ENCODE measurements at regions not wholly inside any gene's neighbourhood (a gene's known extent, or its start where the extent isn't known, plus 50 kb on each side); places are given as distances from the start of the nearest gene placed in this dataset.

DNA sequence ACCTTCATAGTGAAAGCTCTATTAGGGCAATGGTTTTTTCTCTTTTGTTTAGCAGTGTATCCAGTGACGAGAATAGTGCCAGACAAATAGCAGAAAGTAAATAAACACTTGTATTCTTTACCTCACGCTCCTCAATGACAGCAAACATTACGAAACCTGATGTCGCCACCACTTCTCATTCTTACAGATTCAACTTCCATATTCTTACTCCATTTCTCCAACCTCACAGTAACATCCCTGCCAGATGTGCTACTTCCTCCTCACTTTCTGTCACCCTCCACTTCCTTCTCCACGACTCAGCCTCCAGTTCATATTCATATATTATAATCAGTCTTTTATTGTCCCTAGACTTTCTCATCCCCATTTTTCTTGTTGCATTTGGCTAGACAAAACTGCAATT is 1956.2 kb upstream of the AGA start:
- DNase-seq (ENCODE audit: low read depth), result no peak

DNA sequence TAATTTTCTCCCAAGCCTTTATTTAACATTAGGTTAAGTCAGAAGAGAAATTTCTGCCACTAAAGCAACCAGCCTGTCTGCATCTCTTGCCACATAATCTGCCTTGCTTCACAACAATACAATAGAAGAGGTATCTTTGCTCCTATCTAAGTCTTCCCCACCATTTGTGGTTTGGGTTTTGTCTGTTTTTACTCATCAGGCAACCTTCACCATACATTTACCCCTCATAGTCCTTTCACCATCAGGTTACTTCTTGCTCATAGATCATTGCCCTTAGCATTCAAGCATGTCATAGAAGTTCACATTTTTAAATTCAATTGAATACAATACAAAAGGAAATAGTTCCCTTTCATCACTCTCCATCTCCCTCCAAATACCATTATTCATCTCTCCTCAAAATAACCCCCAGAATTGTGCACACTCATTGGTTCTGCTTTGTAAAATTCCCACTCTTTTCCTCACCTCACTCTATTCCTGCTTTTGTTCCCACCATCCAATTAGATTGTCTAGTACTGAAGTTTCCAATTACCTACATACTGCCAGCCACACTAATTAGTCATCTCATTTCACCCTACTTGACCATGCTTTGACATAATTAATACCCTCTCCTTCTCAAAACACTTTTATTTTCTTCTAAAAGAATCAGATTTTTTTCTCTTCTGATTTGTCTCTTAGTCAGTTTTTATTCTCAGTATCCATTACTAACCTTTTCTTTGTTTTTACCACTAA is 1957.0 kb upstream of the AGA start:
- no peak for DNase-seq (ENCODE audit: low read depth)

DNA sequence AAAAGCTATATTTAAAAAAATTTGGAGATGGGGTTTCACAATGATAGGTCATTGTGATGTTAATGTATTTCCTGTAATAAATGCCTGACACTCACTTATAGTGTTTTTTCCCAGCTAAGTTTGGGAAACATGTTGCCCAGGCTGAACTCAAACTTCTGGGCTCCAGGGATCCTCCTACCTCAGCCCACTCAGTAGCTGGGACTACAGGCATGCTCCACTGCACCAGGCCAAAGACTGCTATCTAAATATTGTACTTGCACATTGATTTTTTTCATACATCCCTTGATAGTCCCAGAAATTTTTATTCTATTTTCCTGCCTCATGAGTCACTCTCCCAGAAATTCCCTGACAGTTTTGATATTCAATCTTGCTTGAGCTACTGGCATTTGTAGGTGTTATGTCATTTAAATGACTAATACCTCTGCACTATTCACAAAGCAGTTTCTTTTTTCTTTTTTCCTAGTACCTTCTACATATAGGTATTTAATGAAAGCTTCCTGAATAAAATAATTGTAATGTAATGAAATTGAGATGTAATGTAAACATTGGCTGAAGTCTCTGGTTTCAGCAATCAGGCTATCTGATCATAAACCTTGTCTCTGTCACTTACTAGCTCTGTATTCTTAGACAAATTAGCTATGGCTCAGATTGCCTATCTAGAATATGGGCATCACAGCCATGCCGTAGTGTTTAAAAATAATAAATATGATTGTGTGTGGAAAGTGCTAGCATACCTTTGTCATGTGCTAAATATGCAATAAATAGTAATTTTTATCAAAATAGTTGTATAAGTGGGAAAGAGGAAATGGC is 1973.0 kb upstream of the AGA start:
- peak; percentile 78 for DNase-seq (ENCODE audit: low read depth)

GRCh38 chr4:179415847-179416223 is 1973.6 kb upstream of the AGA start:
- DNase-seq (ENCODE audit: low read depth), result peak; percentile 33

GRCh38 chr4:179417357-179417756 is 1975.1 kb upstream of the AGA start:
- DNase-seq (ENCODE audit: low read depth), result no peak

GRCh38 chr4:179437962-179438361 is 1995.7 kb upstream of the AGA start:
- DNase-seq (ENCODE audit: low read depth), result no peak

DNA sequence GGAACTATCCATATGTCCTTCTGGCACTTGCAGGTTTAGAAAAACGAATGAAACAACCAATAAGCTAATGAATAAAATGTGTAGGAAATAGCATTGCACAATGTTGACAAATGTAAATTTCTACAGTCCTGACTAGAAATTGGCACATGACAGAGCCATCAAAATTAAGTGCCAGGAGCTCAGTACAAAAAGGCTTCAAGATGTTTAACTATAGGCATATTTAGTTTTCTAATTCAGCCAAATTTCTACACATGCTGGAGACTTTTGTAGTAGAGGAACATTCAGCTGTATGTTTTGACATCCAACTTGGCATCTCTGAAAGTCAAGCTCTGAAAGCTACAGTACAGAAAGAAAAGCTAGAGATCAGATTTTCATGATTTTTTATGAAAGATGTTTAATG is 1999.4 kb upstream of the AGA start:
- no peak for DNase-seq (ENCODE audit: low read depth)

- no peak for DNase-seq (ENCODE audit: low read depth)
These were observed 2005.1 kb upstream of the AGA start for GRCh38 chr4:179447308-179447707.

DNA sequence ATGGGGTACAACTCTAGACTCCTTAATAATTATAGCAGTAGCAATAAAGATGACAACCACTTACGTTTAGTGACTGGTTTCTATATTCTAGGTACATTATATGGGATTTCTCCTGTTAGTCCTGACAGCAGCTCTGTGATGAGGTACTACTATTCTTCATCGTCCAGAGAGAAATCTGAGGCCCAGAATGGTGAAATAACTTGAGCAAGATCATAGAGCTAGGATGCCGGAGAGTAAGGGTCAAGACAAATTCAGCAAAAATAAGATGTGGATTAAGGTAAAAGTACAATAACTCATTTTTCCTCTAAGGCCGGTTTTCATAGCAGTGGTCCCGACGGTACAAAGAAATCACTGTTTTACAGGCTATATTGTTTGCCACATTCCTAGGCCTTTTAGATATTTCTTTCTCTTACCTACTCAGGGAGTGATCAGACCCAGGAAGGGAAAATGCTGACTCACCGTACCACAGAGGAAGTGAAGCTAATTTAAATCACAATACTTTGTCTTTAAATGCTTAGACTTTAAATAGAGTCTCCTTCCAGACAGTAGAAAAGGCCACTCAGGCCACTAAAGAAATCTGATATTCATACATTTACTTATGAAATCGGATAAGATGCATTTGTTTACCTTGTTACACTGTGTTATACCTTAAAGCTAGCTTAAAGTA is 2023.0 kb upstream of the AGA start:
- DNase-seq (ENCODE audit: low read depth), result peak; percentile 76

- DNase-seq (ENCODE audit: low read depth), result no peak
These were observed 2025.6 kb upstream of the AGA start for GRCh38 chr4:179467878-179468277.

DNA sequence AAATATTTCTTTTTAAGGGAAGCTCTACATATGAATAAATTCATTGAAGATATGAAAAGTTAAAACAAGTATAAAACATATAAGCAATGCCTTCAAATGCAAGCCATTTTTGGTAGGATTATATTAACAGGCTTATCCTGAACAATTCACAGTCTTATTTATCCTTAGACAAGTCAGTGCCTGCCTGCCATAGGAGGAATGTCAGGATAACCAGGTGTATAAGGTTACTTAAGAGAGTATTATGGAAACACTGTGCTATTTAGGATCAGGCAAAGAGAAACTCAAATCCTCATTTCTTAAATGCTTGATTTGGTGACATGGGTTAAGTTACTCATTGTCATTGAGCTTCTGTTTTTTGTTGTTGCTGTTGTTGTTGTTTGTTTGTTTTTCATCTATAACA is 2029.9 kb upstream of the AGA start:
- DNase-seq (ENCODE audit: low read depth), result no peak

GRCh38 chr4:179478608-179479007 is 2036.4 kb upstream of the AGA start:
- no peak for DNase-seq (ENCODE audit: low read depth)

DNA sequence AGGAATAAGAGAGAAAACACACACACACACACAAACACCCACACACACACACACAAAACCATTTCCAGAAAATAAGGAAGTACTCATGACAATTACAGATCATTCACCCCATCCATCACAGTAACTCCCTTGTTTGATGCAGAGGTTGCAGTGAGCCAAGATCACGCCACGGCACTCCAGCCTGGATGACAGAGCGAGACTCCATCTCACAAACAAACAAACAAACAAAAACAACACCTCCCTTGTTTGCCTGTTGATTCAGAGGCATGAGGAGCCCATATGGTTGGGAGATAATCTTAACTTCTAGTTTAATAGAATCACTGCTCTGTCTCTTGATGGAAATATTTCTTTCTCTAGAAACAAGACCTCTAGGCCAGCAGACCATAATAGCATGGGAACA is 2043.5 kb upstream of the AGA start:
- DNase-seq (ENCODE audit: low read depth), result no peak

DNA sequence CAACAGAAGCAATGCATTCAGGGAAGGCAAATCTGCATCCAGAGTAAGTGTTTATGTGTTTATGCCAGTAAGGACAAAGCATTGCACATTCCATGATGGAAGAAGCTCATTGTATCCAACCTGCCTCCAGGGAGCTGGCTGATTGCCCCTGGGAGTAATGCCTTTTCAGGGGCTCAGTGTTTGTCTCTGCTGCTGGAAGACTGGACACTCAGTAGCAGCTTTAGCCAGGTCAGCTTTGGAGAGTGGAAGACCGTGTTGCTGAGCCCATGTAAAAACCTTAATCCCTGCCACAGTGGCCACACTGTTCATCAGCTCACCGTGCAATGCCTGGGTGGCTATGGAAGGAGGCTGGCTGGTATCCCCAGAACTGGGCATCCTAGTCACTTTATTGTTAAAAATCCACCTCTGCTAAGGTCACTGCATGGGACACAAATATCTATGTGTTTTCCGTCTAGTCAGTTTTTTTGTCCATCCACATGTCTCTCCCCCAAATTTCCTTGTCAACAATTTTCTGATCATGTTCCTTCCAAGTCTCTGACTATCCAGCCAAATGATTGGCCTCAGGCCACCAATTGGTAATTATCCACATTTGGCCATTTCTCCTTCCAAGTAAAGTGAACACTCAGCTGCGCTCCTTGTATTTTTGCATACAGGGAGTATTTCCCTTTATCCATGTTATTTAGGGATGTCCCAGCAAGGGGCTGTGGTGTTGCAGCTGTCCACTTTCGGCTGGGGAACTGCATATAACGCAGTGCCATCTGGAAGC is 2044.5 kb upstream of the AGA start:
- DNase-seq (ENCODE audit: low read depth), result no peak

- no peak for DNase-seq (ENCODE audit: low read depth)
These were observed 2050.2 kb upstream of the AGA start for GRCh38 chr4:179492260-179493080.

DNA sequence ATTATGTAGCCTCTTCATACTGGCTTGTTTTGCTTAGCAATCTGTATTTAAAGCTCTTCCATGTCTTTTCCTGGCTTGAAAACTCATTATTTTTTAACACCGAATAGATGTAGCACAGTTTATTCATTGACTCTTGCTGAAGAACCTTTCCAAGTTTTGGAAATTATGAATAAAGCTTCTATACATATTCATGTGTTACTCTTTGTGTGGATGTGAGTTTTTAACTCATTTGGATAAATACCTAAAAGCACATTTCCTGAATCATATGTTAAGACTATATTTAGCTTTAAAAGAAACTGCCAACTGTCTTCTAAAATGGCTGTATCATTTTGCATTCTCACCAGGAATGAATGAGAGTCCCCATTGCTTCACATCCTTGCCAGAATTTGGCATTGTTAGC is 2061.7 kb upstream of the AGA start:
- no peak for DNase-seq (ENCODE audit: low read depth)

DNA sequence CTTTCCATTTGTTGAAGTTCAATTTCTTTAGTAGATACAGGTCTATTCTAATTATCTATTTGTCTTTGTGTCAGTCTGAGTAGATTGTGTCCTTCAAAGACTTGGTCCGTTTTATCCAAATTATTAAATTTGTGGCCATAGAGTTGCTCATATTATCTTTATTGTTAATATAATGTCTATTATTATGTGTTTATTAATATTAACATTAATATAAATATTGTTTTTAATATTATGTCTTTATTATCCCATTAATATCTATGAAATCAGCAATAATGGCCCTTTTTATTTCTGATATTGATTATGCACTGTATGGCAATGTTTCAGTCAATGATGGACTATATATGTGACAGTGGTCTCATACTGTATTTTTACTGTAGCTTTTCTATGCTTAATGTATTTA is 2067.3 kb upstream of the AGA start:
- DNase-seq (ENCODE audit: low read depth), result no peak

DNA sequence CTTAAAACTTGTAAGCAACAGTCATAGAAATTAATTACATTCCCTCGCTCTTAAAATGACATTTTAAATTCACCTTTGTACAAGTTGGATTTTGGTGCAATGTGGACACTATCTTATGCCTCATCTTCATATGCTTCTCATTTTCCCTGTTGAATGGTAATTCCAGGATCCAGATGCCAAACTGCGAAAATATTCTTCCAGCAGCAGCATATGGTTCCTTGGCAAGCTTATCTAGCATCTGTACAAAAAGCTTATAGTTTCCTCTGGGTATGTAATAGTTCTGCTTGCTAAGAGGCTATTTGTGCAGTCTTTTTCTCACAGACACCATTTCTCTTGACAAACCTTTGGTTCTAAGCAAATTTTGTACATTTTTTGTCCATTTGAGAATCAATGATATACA is 2079.7 kb upstream of the AGA start:
- DNase-seq (ENCODE audit: low read depth), result no peak

GRCh38 chr4:179530958-179531357 is 2088.7 kb upstream of the AGA start:
- DNase-seq (ENCODE audit: low read depth), result no peak

- no peak for DNase-seq (ENCODE audit: low read depth)
These were observed 2094.5 kb upstream of the AGA start for GRCh38 chr4:179536694-179537093.

DNA sequence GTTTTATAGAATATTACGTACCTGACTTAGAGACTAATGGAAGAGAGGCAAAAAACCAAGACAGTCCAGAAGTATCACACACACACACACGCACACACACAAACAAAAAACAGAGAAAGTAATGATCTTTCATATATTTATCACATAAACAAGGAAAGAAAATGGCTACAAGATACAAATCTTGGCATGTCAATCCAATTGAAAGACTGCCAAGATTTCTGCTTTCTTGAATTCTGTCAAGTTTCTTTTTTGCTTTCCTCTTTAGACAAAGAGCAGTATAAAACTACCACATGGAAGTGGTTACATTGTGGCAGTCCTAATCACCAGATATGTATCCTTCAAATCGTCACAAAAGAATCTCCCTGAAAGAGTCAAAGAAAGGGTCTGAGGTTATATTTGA is 2097.4 kb upstream of the AGA start:
- DNase-seq (ENCODE audit: low read depth), result no peak

Measured in HT1080 (cell line).